NCI-H345 treated with DMSO at 0.1 percent for 48 hours (cell line): ENCODE measurements at regions not wholly inside any gene's neighbourhood (a gene's known extent, or its start where the extent isn't known, plus 50 kb on each side); places are given as distances from the start of the nearest gene placed in this dataset.
A peak's percentile ranks its signal among the peaks of the same experiment; 100 is the strongest.

Experiments used
- DNase-seq: peaks from one replicate; lab custom pipeline; 2025; ENCODE audit not compliant: unreplicated experiment; lab: John Stamatoyannopoulos, UW

DNA sequence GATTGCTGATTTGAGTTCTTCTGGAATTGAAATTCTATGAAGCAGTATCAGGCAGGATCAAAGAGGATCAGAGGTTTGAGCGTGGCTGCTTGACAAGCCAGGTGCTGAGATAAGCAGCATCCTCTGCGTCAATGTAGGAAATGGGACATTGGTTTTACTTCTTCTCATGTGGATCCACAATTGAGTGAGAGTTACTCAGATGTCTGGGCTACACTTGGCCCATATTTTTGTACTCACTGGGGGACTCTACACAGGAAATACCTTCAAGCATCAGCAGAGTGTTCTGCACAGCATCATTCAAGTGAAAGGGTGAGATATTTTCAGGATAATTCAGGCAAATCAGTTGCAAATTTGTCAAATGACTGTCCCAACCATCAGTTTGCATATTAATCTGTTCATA lies 613.9 kb upstream of the ARID1B start:
- DNase-seq = no peak

GRCh38 chr6:156161471-156161870 lies 615.7 kb upstream of the ARID1B start:
- no peak for DNase-seq

DNA sequence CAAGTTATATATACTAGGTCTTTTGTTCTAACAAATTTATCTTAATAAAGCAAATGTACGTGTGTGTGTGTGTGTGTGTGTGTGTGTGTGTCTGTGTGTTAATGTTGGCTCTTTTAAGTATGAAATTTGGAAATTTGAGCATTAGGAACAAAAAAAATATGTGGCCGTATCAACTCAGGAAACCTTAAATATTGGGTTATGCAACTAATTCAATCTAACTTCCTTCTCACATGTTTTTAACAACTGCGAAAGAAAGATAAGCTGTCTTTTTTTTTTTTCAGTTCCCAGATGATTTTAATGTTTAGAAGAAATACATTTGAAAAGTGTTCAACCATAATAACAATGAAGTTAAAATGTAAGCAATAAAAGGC lies 616.4 kb upstream of the ARID1B start:
- no peak for DNase-seq

DNA sequence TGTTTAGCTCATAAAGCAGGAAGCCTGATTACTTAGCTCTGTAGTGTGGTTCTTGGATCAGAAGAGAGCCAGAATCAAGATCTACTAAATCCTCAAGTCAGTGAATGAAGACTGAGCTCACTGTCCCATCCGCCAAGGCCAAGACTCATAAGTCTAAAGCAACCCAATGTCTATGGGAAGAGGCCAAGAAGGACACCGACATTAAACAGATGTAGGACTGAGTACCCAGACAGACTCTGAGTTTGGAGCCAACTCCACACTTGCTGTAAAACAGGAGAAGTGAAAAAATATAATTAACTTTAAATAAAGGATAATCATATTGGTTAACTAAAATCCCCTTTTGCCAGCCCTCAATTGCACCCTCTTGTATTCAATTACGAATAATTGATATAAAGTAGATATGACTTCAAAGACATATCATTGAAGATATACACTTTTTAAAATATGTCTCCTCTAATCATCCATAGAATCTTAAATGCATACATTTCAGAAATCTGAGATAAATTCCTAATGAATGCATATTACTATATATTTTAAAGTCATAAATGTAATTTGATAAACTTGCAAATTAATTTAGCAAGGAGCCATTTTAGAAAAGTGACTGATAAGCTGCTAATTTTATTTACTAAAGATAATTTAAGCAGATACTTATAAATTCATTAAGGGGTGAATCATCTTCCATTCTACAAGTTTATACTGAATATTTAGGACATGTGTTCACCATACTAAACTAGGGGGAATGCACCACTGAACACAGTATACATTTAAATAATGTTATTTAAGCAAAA lies 617.0 kb upstream of the ARID1B start:
- no peak for DNase-seq

- no peak for DNase-seq
These were observed 622.3 kb upstream of the ARID1B start for GRCh38 chr6:156154896-156155295.

DNA sequence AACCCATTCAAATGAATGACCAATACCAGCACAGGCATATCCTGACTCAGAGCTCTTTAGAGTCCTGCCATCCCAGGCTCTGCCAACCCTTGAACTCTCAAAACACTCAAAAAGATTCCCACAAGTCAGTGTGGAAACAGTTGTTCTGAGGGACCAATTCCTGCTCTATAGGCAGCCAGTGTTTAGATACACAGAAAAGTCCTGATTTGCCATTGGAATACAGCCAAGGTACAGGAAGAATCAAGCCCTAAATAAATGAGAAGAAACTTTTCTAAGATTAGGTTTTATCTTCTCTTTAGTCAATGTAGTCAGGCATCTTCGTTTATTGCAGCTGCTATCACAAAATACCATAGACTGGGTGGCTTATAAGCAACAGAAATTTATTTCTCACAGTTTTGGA lies 626.8 kb upstream of the ARID1B start:
- DNase-seq = no peak

DNA sequence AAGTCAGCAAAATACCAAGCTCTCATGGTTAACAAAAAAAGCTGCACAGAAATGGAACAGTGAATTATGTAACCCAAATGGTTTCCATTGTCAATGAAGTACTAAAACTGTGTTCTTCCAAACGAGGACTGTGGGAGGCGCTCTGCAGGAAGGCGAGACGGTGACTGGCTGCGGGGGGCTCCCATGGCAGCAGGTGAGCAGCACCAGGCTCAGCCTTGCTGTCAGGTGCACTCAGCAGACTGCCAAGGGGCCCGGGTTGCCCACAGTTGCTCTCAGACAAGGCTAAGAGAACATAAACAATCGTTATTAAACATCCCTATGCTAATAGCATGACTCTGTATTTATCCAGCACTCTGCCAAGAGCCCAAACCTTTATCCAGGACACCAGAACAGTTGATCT lies 630.3 kb upstream of the ARID1B start:
- no peak for DNase-seq

GRCh38 chr6:156131221-156131903 lies 645.8 kb upstream of the ARID1B start:
- DNase-seq = no peak

- DNase-seq = no peak
These were observed 650.6 kb upstream of the ARID1B start for GRCh38 chr6:156126535-156126934.

GRCh38 chr6:156125844-156126243 lies 651.3 kb upstream of the ARID1B start:
- DNase-seq = no peak

GRCh38 chr6:156123731-156124130 lies 653.4 kb upstream of the ARID1B start:
- no peak for DNase-seq

DNA sequence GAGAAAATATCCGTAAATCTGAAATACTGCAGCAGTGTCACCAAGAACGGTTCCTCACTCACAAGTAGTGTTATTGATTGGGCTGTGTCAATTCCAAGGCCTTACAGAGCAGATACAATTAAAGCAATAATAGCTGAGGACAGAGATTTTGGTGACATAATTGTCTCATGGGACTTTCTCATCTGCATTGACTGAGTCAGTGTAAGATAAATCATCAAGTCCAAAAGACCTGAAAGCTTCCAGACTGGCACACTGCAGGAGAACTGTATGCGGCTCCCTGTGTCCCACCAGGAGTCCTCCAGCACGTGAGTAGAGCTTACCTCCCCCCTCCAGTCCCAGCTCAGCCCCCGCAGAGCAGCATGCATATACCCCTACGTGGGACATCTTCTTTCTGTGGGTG lies 655.2 kb upstream of the ARID1B start:
- no peak for DNase-seq

- DNase-seq = no peak
These were observed 658.9 kb upstream of the NOX3 start for GRCh38 chr6:156114541-156114940.

GRCh38 chr6:156113631-156114030 lies 658.0 kb upstream of the NOX3 start:
- no peak for DNase-seq

DNA sequence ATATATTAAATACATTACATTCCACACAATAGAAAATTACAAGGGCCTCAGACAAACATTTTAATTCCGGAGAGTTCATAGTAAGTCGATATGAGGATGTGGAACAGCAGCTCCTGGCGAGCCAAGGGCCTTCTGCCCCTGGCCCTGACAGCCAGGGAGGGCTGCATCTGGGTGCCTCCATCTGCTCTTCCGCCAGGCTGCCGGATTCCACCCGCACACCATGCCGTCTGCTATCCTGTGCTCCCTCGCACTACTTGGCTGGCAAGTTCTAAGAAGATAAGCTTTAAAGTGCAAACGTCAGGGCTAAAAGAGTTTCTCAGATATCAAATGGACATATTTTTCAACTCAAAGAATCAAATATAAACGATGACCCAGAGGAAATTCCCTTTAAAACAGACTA lies 656.3 kb upstream of the NOX3 start:
- no peak for DNase-seq

DNA sequence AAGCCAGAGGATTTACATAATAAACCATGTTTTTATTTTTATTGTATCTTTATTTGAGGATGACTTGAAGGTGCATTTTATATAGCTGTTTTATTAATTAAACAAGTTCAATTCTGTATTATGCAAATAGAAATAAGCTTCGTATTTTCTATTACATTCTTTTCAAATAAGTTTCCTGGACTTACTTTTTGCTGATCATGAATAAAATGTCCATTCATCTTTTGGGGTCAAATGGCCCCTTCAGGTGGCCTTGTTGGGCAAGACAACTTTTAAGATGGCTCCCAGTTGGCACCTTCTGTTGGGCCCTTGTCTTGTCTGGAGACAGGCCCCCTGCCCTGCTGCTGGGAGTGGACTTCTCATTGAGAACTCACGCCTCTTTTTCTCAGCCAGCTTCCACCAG lies 654.6 kb upstream of the NOX3 start:
- no peak for DNase-seq

DNA sequence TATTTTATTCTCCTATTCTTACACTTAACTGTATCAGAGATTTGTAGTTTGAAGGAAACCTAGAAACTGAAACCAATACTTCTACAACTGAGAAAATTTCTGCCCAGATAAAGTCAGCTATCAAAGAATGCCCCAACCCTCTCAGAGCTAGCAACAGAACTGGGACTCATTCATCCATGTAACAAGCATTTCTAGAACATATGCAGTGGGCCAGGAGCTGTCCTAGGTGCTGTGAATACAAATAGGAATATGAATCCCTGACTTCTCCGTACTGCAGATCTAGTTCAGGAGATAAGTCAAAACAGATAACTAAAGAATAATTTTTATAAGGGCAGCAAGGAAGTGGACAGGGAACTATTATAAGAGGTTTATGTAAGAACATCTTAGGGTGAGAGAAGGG lies 654.1 kb upstream of the NOX3 start:
- DNase-seq = no peak

DNA sequence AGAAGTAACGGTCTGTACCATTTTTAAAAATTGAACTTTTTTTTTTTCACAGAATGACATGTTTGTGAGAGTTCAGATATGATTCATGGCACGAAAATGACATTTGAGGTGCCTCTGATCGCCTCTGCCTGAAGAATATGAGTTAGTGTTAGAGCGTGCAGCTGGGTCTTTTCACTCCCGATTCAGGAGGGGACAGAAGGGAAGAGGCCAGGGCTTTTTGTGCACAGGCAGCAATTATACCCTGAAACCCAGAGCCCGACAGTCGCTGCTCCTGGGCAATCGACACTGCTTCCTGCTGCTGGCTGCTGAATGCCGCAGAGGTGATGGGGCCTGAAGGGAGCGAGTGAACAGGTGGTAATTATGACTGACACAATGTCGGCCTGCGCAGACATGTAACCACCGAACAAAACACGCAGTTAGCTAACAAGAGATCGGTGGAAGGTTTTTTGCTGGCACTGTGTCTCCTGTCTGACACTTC lies 652.0 kb upstream of the NOX3 start:
- DNase-seq = peak; percentile 37

- DNase-seq = no peak
These were observed 646.5 kb upstream of the NOX3 start for GRCh38 chr6:156102129-156102528.

DNA sequence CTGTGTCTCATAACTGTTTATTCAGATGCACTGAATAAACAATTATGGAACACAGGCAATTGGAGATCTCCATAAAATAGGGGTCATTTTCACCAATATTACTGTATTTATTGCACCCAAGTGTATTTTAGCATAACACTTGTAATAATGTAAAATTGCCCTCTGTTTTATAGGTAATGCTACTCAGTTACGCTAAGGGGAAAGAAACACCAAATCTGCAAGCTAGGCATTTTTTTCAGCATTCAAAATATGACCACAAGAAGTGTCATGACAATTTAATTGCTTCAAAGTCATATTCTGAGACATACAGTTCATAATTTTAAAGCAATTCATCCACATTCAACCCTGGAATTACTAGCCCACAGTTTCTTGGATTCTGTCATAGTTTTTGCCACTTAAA lies 643.2 kb upstream of the NOX3 start:
- DNase-seq = no peak

DNA sequence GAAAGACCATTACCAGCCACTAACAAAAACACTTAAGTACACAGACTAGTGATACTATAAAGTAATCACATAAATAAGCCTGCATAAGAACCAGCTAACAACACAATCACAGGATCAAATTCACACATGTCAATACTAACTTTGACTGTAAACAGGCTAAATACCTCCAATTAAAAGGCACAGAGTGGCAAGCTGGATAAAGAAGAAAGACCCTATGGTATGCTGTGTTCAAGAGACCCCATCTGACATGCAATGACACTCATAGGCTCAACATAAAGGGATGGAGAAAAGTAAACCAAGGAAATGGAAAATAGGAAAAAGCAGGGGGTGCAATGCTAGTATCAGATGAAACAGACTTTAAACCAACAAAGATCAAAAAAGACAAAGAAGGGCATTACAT lies 631.8 kb upstream of the NOX3 start:
- DNase-seq = no peak

DNA sequence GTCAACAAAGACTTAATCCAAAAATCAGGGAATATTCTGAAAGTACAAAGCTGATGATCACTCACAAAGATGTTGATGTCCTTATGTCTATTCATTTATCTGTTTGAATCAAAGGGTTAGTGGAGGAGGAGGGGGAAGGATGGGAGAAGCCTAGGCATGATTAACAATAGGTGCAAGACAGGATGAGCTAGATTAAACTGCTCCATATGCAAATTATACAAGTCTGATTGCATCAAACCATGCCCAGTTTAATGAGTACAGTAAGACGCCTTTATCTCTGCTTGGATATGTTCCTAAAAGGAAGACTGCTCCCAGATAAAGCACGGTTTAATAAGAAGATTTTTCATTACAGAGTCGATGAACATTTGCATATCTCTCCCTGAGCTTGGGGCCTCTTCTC lies 626.4 kb upstream of the NOX3 start:
- DNase-seq = no peak

DNA sequence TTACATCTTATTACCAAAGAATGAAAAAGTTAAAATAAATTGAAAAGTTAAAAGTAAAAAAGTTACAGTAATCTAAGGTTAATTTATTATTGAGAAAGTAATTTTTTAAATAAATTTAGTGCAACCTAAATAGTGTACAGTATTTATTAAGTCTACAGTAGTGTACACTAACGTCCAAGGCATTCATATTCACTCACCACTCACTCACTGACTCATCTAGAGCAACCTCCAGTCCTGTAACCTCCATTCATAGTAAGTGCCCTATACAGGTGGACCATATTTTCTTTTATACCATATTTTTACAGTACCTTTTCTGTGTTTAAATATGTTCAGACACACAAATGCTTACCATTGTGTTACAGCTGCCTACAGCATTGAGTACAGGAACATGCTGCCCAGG lies 624.7 kb upstream of the NOX3 start:
- no peak for DNase-seq
